ENCODE measurements at regions not wholly inside any gene's neighbourhood (a gene's known extent, or its start where the extent isn't known, plus 50 kb on each side); places are given as distances from the start of the nearest gene placed in this dataset.

DNA sequence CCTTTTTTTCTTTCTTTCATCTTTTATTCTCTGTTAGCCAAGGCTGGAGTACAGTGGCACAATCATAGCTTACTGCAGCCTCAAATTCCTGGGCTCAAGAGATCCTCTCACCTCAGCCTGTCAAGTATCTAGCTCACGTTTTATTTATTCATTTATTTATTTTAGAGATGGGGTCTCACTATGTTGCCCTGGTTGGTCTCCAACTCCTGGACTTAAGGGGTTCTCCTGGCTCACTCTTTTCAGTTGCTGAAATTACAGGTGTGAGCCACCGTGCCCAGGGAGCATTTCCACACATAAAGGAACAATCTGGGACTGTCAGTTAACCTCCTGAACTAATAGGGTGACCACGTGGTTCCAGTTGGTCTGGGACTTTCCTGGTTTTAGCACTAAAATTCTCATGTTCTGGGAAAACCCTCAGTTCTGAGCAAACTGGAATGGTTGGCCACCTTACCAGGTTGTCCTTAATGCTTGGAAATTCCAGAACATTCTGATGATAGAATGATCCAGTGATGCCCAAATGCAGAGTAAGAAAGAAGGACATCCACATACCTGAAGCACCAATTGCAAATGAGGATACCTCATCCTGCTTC is 105.5 kb upstream of the ZNF217 start:
- H3K36me3 ChIP-seq, result no peaks in the 10 kb centered on the region
- H3K27me3 ChIP-seq, result no peaks in the 10 kb centered on the region
- no peaks in the 10 kb centered on the region for H3K9me3 ChIP-seq
- ATAC-seq (no peak), DNase-seq (no peak)
- H3K27ac ChIP-seq, result no peak overlapping the region
- TF ChIP-seq, protein P1, sequence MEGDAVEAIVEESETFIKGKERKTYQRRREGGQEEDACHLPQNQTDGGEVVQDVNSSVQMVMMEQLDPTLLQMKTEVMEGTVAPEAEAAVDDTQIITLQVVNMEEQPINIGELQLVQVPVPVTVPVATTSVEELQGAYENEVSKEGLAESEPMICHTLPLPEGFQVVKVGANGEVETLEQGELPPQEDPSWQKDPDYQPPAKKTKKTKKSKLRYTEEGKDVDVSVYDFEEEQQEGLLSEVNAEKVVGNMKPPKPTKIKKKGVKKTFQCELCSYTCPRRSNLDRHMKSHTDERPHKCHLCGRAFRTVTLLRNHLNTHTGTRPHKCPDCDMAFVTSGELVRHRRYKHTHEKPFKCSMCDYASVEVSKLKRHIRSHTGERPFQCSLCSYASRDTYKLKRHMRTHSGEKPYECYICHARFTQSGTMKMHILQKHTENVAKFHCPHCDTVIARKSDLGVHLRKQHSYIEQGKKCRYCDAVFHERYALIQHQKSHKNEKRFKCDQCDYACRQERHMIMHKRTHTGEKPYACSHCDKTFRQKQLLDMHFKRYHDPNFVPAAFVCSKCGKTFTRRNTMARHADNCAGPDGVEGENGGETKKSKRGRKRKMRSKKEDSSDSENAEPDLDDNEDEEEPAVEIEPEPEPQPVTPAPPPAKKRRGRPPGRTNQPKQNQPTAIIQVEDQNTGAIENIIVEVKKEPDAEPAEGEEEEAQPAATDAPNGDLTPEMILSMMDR (IDR thresholded peaks at IDR 0.05 in 4 of 5, conservative IDR thresholded peaks at IDR 0.05 in 1 of 5), result no peak
- TF ChIP-seq POLR2A (IDR thresholded peaks at IDR 0.05), result no peak
- in situ Hi-C loops (cut with MboI; ENCODE audit: low sequenced_read_pairs in 4 of 4), result no loop called here
- intact Hi-C loops (cut with DNase I; ENCODE audit: low total_unique reads), result no loop called here
- H3K4me3 ChIP-seq, result no peak overlapping the region
- H3K4me1 ChIP-seq, result no peaks in the 10 kb centered on the region

DNA sequence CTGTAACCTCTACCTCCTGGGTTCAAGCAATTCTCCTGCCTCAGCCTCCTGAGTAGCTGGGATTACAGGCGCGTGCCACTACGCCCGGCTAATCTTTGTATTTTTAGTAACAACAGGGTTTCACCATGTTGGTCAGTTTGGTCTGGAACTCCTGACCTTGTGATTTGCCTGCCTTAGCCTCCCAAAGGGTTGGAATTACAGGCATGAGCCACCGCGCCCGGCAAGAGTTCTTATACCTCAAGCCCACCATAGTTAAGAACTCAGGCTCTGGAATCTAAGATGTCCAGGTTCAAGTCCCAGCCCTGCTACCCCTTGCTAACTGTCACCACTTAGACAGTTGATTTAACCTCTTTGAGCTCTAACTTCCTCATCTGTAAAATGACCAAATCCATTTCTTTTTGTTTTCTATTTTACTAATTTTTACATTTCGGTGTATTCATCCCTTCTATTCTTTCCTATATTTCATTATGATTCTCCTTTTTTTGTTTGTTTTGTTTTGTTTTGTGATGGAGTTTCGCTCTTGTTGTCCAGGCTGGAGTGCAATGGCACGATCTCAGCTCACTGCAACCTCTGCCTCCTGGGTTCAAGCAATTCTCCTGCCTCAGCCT is 104.8 kb upstream of the ZNF217 start:
- H3K27ac ChIP-seq, result no peak overlapping the region
- DNase-seq (no peak), ATAC-seq (no peak)
- in situ Hi-C loops (cut with MboI; ENCODE audit: low sequenced_read_pairs in 4 of 4) (no loop called here), intact Hi-C loops (cut with DNase I; ENCODE audit: low total_unique reads) (no loop called here)
- no peaks in the 10 kb centered on the region for H3K9me3 ChIP-seq
- H3K36me3 ChIP-seq, result no peaks in the 10 kb centered on the region
- no peak overlapping the region for H3K4me3 ChIP-seq
- H3K27me3 ChIP-seq, result no peaks in the 10 kb centered on the region
- TF ChIP-seq, protein P1 (IDR thresholded peaks at IDR 0.05 in 4 of 5, conservative IDR thresholded peaks at IDR 0.05 in 1 of 5), result no peak
- no peak for TF ChIP-seq POLR2A (IDR thresholded peaks at IDR 0.05)
- H3K4me1 ChIP-seq, result no peaks in the 10 kb centered on the region

DNA sequence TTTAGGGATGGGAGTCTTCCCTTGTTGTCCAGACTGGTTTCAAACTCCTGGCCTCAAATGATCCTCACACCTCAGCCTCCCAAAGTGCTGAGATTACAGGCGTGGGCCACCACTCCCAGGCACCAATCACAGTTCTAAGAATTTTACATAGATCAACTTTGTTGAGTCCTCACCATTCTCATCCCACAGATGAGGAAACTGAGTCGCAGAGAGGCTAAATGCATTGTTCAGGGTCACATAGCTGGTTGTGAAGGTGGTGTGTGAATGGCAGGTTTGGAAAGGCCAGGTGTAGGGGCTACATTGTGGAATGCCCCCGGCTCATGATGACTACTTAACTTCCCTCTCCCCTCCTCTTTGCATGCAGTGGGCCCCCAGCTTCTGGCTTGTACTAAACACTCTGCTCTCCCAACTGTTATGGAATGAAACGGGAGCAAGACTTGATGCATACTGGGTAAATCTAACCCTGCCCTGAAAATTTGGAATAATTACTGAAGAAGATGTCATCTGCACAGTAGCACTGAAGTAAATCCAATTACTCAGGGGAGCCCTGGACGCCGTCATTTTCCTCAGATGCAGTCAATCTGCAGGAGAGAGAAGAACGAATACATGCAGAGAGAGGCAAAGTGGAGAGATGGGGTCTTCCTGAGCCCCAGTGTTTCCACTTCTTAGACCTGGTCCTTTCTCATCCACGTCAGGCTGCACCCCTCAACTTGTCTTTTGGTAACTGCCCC is 102.3 kb upstream of the ZNF217 start:
- Histone ChIP-seq H3K27ac (no peak overlapping the region), H3K36me3 (no peaks in the 10 kb centered on the region), H3K9me3 (no peaks in the 10 kb centered on the region), H3K27me3 (no peaks in the 10 kb centered on the region), H3K4me3 (no peak overlapping the region), H3K4me1 (no peaks in the 10 kb centered on the region)
- ATAC-seq, result no peak
- TF ChIP-seq, protein P1 (IDR thresholded peaks at IDR 0.05 in 4 of 5, conservative IDR thresholded peaks at IDR 0.05 in 1 of 5), result no peak
- no peak for TF ChIP-seq POLR2A (IDR thresholded peaks at IDR 0.05)
- DNase-seq, result no peak
- intact Hi-C loops (cut with DNase I; ENCODE audit: low total_unique reads), result no loop called here
- in situ Hi-C loops (cut with MboI; ENCODE audit: low sequenced_read_pairs in 4 of 4), result no loop called here

DNA sequence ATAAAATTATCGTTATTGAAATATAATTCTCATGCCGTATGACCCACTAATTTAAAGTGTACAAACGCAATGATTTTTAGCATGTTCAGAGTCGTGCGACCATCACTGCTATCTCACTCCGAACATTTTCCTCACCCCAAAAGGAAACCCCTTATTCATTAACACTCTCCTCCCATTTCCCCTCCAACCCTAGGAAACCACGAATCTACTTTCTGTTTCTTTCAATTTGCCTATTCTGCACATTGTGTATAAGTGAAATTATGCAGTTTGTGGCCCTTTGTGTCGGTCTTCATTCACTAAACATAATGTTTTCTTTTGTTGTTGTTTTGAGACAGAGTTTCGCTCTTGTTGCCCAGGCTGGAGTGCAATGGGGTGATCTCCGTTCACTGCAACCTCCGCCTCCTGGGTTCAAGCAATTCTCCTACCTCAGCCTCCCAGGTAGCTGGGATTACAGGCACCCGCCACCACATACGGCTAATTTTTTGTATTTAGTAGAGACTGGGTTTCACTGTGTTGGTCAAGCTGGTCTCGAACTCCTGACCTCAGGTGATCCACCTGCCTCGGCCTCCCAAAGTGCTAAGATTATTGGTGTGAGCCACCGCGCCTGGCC is 99.7 kb upstream of the ZNF217 start:
- in situ Hi-C loops (cut with MboI; ENCODE audit: low sequenced_read_pairs in 4 of 4), result no loop called here
- Histone ChIP-seq H3K27me3 (no peaks in the 10 kb centered on the region), H3K4me3 (no peak overlapping the region), H3K36me3 (no peaks in the 10 kb centered on the region), H3K27ac (no peak overlapping the region), H3K9me3 (no peaks in the 10 kb centered on the region), H3K4me1 (no peaks in the 10 kb centered on the region)
- no peak for ATAC-seq
- no peak for DNase-seq
- intact Hi-C loops (cut with DNase I; ENCODE audit: low total_unique reads), result no loop called here
- TF ChIP-seq, protein P1 (IDR thresholded peaks at IDR 0.05 in 4 of 5, conservative IDR thresholded peaks at IDR 0.05 in 1 of 5), result no peak
- TF ChIP-seq POLR2A (IDR thresholded peaks at IDR 0.05), result no peak

All from gastrocnemius medialis (tissue), 4 donors.